NCI-H446 treated with DMSO at 0.1 percent for 48 hours (cell line): ENCODE measurements at regions not wholly inside any gene's neighbourhood (a gene's known extent, or its start where the extent isn't known, plus 50 kb on each side); places are given as distances from the start of the nearest gene placed in this dataset.
"Not testable (repeated sequence)": the region's sequence is repeated elsewhere in the genome, so short reads cannot be mapped to it uniquely, and the experiment has no call there.

ENCODE experiments used
- DNase-seq: peaks from one replicate; lab custom pipeline; 2025; lab: John Stamatoyannopoulos, UW

DNA sequence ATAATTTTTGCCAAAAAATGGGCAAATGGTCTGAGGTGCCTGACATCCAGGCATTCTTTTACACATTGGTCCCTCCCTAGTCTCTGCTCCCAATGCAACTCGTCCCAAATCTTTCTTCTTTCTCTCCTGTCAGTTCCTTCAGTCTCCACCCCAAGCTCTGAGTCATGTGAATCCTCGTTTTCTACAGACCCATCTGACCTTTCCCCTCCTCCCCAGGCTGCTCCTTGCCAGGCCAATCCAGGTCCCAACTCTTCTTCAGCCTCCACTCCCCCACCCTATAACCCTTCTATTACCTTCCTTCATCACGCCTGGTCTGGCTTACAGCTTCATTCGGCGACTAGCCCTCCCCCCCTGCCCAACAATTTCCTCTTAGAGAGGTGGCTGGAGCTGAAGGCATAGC is 55.3 kb downstream of the BBS10 start:
- not testable (repeated sequence) for DNase-seq

DNA sequence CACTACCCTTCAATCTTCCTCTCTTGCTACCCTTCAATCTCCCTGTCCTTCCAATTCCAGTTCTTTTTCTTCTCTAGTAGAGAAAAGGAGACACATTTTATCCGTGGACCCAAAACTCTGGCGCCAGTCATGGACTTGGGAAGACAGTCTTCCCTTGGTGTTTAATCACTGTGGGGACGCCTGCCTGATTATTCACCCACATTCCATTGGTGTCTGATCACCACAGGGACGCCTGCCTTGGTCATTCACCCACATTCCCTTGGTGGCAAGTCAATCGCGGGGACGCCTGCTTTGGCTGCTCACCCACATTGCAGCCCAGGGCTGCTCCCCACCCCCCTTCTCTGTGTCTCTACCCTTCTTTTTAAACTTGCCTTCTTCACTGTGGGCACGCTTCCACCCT is 55.9 kb downstream of the BBS10 start:
- not testable (repeated sequence) for DNase-seq

DNA sequence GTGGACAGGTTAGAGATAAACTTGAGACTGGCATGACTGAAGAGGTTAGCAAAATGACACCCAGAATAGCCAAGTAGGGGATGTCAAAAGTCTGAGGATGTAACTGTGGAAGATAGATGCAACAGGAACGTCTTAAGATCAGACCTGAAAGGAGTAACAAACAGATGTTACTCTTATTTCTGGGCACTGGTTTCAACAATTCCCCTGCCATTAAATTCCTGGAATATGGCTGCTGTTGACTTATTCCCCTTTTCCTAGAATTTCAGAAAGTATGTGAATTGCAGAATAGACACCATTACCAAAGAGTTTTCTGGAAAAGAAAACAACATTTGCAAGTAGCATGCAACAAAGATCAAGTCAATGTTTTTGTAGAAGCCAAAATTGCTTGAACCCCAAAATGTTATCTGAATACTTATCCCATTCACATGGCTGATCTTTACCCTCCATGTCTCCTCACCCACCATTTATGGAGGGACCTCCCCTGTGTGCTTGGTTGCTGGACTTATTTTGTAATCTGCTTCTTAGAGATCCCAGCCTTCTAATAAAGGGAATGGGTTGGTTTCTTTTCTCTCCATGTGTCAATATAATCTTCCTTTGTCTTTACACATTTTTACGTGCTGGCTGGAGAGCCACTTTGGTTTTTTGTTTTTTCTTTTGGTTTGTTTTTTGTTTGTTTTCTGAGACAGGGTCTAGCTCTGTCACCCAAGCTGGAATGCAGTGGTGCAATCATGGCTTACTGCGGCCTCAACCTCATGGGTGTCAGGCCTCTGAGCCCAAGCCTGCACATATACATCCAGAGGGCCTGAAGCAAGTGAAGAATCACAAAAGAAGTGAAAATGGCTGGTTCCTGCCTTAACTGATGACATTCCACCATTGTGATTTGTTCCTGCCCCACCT is 57.0 kb downstream of the BBS10 start:
- no peak for DNase-seq

DNA sequence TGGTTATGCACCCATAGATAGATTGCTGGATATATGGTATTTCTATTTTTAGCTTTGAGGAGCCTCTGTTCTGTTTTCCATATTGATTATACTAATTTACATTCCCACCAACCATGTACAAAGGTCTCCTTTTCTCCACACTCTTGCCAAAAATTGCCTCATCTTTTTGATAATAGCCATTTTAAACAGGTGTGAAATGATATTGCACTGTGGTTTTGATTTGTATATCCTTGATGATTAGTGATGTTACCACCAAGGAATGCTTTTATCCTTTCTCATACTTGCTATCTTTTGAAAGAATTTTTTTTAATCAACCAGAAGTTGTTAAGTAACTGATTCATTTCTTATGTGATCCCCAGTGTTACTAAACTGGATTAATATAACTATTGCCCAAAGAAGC is 60.0 kb downstream of the BBS10 start:
- no peak for DNase-seq

DNA sequence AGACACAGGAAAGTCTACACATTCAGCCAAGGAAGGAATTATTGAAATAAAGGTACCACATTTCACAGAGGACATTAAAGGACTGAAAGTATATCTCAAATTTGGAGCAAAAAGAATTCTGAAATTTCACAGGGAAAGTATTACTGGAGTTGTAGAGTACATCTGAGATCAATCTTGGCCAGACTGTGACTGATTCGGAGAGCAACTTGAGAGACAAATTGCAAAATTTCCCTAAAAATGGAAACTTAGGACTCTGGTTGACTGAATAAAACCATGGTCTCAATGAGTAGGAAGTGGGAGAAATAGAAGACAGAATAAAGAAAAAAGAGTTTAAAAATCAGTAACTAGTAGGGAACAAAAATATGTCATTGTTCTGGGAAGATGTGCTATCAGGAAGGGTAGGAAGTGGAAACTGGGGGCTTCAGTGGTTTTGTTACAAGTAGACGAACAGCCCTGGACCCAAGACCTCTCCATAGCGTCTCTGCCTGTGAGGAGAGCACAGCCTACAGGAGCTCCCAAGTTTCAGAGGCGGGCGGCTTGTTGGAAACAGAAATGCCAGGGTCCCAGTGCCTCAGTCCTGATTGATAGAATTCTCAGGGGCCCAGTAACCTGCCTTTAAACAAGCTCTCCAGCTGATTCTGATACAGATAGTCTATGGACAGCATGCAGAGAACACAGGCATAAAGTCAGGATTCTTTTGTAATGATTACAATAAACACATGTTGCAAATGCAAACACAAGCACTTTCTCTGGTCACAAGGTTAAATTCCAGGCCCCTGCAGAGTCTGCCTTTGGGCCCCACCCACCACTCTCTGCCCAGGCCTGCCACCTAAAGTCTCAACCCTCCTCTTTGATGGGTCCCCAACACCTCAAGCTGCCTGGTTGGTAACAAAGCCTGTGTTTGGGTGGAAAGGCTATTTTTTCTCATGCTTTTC is 63.1 kb downstream of the BBS10 start:
- no peak for DNase-seq

DNA sequence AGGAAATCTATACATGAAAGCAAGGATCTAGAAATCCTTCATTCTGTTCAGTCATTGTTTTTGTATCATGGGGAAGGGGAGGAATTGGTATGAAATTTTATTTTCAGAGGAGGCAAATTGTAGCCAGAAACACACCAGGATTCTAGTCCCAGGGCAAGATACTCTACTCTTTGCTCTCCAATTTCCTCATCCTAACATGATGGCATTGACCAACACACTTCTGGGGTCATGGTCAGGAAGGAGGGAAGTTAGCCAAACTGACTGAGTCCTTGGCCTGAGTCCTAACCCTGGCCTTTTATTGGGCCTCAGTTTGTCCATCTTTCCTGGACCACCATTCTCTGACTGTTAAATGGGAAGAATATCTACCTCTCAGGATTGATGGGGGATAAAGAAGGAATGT is 65.5 kb downstream of the BBS10 start:
- no peak for DNase-seq

DNA sequence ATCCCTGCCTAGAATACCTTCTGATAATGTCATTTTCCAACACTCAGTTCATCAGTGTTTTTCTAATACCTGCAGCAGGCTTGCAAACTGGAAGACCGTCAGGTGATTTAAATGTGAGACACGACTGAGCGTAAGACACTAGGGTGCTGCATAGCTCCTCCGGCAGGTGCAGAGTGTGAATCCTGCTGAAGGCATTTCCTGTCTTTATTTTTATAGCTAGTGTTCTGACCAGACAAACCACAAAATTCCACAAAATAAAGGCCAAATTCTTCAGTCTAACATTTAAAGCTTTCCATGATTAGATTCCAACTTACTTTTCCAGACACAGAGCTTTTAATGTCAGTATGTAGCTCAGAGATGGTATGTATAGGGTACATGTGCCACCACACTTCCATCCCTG is 70.7 kb downstream of the BBS10 start:
- no peak for DNase-seq

DNA sequence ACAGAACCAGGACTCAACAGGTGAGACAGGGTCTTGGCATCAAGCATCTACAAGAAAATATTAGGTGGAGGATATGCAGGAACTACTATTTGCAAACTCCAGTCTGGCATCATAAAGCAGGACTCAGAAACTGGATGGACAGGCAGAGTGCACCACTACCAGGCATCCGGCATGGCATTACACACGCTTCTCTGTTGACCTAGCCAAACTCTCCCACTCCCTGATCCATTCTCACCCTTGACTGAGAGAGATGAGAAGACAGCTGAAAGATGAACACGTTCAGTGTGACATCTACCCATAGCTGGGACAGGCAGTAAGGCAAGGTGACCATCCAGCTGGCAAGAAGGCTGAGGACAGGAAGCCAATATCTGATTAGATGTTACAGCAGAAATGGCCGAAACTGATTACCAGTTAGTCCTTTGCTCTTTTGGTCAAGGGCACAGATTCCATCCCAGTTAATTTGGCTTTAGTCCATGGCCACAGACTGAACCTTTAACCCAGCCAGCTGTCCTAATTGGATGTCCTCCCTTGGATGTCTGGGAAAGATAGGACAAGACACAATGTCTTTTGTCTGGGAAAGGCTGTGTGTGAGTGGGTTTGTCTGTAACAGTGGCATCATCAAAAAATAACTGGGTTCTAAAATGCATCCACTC is 71.6 kb downstream of the BBS10 start:
- no peak for DNase-seq

DNA sequence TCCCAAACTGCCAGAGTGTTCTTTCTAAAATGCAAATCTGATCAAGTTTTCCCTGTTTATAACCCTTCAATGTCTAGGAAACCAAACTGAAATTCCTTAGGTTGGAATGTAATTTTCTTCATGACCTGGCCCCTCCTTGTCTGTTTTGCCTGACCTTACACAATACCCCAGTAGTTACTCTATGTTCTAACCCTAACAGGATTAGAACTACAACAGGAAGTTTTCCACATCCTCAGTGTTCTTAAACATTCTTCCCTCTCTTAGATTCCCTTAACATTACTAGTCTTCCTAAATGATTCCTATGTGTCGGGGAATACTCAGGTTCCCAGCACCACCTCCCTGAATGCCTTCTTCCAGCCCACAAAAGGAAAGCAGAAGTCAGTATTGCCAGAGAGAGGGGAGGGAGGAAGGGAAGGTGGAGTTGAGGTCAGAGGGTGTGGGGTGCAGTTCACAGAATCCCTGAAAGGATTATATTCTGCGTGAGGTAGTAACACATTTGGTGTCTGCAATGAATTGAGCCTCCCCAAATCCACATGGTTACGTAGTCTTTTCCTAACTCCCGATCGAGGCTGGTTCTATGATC is 72.6 kb downstream of the BBS10 start:
- DNase-seq, result no peak

DNA sequence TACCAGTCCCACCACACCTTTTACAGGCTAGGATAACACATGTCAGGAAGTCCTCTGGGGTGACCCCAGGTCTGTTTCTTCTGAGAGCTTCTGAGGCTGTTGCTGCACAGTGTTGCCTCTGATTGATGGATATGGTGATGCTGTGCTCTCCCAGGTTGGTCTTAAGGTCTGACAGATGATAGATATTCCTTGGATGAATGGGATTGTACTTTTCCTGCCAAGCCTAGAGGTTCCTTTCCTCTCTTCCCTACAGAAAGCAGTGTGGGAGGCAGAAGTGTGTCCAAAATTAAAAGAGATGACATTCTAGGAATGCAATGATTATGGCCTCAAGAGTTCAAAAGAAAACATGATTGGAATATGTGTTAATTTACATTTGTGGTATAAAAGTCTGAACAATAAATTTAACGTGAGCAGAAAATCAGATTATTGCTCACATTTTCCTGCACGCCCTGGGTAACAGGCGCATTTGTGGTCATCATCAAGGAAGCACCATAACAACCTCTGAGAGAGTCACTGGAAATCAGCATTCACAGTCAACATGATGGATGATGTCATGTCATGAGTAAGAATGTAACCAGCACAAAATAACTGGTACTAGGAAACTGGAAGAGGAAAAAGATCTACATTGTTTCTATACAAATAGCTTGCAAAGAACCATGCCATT is 73.7 kb downstream of the BBS10 start:
- no peak for DNase-seq

DNA sequence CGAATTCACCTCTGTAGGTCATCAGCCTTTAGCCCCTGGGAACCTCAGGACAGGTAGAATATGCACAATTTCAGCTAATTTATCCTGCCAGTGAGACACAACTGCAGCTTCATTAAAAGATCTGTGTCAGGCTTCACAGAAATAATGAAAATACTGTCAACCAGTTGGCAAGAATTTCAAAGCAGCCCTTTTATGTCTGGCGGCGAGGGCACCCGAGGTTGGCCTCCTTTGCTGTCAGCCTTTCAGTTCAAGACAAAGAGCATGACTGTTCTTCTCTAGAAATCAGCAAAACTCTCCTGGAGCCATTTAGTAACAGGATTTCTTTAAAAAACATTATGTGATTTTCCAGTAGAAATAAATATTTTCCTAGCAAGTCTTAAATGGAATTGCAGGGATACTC is 75.9 kb downstream of the BBS10 start:
- DNase-seq, result no peak

DNA sequence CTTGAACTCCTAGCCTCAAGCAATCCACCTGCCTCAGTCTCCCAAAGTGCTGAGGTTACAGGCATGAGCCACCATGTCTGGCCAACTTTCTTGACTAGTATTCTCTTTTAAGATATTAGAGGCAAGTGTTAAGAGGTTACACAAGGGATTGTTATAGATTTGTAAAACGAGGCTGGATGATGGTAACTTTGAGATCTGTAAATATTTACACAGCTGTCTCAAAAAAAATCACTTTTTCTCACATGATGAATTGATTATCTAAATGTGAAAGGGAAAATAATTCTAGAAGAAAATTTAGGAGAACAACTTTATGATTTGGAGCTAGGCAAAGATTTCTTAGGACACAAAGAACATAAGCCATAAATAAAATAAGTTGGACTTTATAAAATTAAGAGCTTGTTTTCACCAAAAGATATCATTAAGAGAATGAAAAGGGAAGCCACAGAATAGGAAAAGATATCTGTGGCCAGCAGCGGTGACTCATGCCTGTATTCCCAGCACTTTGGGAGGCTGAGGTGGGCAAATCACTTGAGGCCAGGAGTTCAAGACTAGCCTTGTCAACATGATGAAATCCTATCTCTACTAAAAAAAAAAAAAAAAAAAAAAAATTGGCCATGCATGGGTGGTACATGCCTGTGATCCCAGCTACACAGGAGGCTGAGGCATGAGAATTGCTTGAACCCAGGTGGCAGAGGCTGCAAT is 77.4 kb downstream of the BBS10 start:
- DNase-seq, result no peak

DNA sequence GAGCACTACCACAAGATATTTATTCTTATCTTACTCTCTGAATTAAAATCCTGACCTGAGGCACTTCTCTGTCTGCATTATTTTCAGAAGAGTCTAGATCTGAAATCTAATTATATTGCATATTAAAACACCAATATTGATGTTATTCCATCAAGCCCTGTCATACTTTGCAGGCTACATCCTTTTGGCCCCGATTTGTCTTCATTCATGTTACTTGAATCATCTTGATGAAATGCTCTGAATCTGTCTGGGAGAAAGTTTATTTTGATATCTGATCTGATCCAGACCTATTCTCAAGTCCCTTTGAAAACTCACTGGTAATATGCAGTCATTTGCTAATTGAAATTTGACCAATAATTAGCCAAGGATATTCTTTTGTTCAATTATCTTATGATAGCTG is 79.9 kb downstream of the BBS10 start:
- DNase-seq, result no peak

DNA sequence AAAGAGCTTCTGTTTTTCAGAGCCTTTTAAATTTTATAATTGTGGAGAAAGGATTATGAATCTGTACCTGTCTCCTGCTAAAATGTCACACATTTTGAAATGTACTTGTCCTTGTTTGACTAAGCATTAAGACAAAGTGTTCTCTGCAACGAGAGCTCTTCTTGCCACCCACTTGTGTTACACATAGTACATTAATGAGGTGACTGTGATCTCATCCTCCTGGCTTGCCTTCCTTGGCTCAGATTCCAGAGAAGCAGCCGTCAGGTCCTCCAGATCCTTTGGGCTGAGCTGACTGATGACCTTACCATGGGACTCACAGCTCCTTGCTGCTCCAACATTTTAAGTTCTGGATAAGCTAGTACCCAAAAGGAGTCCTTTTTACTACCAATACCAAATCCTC is 81.4 kb downstream of the BBS10 start:
- DNase-seq, result peak; percentile 96

DNA sequence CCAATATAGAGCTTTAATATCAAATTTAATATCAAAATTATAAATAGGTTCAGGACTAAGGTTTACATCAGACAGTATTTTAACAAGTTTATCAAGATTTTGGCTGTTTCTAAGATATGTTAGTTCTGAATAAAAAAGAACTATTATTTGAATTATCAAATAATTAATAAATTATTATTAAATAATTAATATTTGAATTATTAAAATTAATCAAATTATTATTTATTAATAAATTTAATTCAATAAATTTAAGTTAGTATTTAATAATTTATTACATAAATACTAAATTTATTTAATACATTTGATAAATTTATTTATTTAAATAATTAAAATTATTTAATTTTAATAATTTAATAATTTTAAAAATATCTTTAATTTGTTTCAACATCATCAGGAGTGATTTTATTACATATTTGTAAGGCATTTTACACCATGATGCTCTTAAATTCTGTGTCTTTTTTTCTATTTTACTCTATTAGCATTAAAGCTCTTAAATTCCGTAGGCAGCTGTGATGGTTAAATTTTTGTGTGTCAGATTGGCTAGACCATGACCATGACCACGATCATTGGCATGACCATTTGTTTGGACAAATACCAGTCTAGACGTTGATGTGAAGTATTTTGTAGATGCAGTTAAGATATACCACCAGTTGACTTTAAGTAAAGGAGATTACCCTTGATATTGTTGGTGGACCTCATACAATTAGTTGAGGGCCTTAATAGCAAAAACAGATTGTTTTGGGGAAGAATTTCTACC is 82.6 kb downstream of the BBS10 start:
- DNase-seq, result no peak

DNA sequence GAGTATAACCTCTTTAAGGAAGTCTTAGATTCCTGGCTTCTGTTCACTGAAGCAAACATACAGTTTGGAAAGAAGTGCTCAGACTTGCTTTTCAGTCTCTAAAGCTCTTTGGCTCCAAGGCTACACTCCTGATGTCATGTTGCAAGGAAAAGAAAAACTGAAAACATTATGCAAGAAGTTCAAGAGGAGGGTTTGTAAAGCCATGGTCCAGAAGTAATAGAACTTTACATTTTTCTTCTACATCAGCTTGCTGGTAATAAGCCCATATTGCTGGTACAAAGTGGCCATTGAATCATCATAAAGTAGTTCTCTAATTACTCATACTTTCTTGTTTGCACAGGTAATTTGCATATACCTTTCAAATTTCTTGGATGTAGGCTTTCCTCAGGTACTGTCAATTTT is 83.6 kb downstream of the BBS10 start:
- no peak for DNase-seq

DNA sequence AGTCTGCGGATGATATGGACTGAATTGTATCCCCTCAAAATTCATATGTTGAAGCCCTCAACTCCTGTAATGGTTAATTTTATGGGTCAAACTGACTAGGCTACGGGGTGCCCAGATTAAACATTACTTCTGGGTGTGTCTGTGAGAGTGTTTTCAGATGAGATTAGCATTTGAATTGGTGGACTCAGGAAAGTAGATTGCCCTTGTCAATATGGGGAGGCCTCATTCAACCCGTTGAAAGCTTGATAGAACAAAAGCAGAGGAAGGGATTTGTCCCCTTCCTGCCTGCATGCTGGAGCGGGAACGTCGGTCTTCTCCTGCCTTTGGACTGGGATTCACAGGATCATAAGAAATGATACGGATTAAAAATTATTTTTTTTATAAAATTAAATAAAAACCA is 84.5 kb downstream of the BBS10 start:
- no peak for DNase-seq

DNA sequence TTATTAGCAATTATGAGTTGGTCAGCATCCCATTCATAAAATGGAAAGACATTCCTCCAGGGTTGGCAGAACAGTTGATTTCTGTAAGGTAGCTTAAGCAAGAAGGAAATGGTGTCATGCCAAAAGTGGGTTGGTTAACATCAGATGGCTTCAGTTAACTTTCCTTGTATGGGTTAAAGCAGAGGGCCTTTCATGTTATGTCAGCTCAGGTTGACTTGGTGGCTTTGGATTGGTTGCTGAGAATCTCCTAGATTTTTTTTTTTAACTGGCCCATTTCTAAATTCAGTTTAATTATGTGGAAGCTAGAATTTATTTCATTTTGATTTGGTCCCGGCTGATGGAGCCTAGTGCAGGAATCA is 87.8 kb downstream of the BBS10 start:
- no peak for DNase-seq

DNA sequence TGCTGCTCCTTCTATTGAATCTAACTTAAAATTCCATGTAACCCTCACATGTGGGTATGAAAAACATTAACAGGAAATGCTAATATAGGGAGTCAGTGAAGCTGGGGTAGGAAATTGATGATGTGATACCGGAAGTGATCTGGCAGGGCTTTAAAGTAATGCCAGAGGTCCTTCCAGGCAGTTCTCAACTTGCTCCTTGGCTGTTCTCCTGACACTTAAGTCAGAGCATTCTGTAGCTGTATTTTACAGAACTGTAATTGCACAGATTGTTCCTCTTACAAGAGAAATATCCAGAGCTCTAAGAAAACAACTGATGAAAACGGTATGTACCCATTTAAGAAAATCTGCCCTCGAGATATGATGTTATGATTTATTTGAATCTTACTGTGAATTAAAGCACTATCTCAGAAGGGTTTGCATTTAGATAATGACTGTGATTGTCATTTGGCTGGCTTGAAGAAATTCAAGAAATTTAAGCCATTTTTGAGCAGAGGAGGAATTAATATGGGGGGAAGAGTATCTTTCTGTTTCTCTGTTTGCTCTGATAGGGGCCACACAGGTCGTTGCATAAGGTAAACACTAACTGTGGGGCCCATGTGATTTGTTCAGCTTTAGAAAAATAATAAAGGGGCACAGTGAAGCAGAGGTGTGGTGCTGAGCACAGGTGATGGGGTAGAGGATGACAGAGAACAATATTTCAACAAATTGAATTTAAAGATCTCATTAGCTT is 88.4 kb downstream of the BBS10 start:
- DNase-seq, result peak; percentile 43

DNA sequence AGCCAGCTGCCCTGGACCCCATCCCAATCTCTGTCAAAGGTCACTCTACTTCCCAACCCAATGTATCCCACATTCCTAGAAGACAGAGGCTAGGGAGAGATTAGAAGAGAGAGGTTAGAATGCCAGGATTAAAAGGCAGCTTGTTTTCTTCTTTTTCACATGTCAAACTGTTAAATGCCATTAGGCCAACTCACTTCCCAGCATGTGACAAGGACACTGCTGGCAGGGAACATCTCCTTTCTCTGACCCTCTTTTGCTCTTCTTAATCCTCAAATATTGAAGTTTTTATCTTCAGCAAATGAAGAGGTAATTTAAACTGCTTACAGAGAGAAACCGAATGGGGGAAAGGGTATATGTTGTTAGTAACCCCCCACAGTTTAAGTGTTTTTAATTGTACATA is 89.1 kb downstream of the BBS10 start:
- no peak for DNase-seq
